Mesendoderm (in vitro differentiated cells): ENCODE measurements at regions not wholly inside any gene's neighbourhood (a gene's known extent, or its start where the extent isn't known, plus 50 kb on each side); places are given as distances from the start of the nearest gene placed in this dataset.
"Not testable (repeated sequence)": the region's sequence is repeated elsewhere in the genome, so short reads cannot be mapped to it uniquely, and the experiment has no call there.

Source experiments
- DNase-seq: peaks from one replicate; pipeline ENCODE4 v3.0.0; 2013
- H2AK5ac ChIP-seq: 2 replicates; pipeline ENCODE4 v1.6.1; 2013; ENCODE audit warnings: low read length, inconsistent platforms
- H2BK120ac ChIP-seq: 2 replicates; pipeline ENCODE4 v1.6.1; 2013; ENCODE audit warnings: low read depth, mild to moderate bottlenecking, low read length, moderate library complexity, mixed read lengths
- H2BK15ac ChIP-seq: replicated peaks from 2 replicates; pipeline ENCODE4 v1.6.1; 2013; ENCODE audit warnings: low read depth, mild to moderate bottlenecking, moderate library complexity
- H2BK5ac ChIP-seq: 2 replicates; pipeline ENCODE4 v1.6.1; 2013; ENCODE audit warnings: low read length, inconsistent platforms
- H3K18ac ChIP-seq: 2 replicates; pipeline ENCODE4 v1.6.1; 2013; ENCODE audit warnings: mild to moderate bottlenecking, low read length, mixed read lengths
- H3K23ac ChIP-seq: one replicate; pipeline ENCODE4 v1.6.1; 2013; ENCODE audit warnings: low read length
- H3K27ac ChIP-seq: 2 replicates; pipeline ENCODE4 v1.5.1; 2013; ENCODE audit warnings: low read depth, mild to moderate bottlenecking, inconsistent platforms, low read length, moderate library complexity
- H3K27me3 ChIP-seq: 2 replicates; pipeline ENCODE4 v1.6.1; 2013; ENCODE audit warnings: low read length, control low read depth, mild to moderate bottlenecking, inconsistent platforms; ENCODE audit not compliant: insufficient read depth, poor library complexity
- H3K36me3 ChIP-seq: 2 replicates; pipeline ENCODE4 v1.6.1; 2013; ENCODE audit warnings: low read length, inconsistent platforms; ENCODE audit not compliant: control insufficient read depth, insufficient read depth
- H3K4ac ChIP-seq: one replicate; pipeline ENCODE4 v1.6.1; 2013; ENCODE audit warnings: low read depth, mild to moderate bottlenecking, low read length, moderate library complexity
- H3K4me1 ChIP-seq: 2 replicates; pipeline ENCODE4 v1.6.1; 2013; ENCODE audit warnings: low read depth, low read length, inconsistent platforms; ENCODE audit not compliant: control insufficient read depth
- H3K4me2 ChIP-seq: 2 replicates; pipeline ENCODE4 v1.6.1; 2013; ENCODE audit warnings: low read length
- H3K4me3 ChIP-seq: 2 replicates; pipeline ENCODE4 v1.5.1; 2013; ENCODE audit warnings: mild to moderate bottlenecking, low read length
- H3K56ac ChIP-seq: one replicate; pipeline ENCODE4 v1.6.1; 2013; ENCODE audit warnings: low read length
- H3K79me1 ChIP-seq: 2 replicates; pipeline ENCODE4 v1.6.1; 2013; ENCODE audit warnings: low read length, inconsistent platforms
- H3K79me2 ChIP-seq: 2 replicates; pipeline ENCODE4 v1.6.1; 2013; ENCODE audit warnings: mild to moderate bottlenecking, low read length; ENCODE audit not compliant: control insufficient read depth, insufficient read depth
- H3K9ac ChIP-seq: 2 replicates; pipeline ENCODE4 v1.6.1; 2013; ENCODE audit warnings: low read length, inconsistent platforms
- H4K5ac ChIP-seq: one replicate; pipeline ENCODE4 v1.6.1; 2013; ENCODE audit warnings: low read length
- H4K8ac ChIP-seq: one replicate; pipeline ENCODE4 v1.6.1; 2013; ENCODE audit warnings: low read depth, mild to moderate bottlenecking, control low read depth, low read length, moderate library complexity
- WGBS: extraction: QIAGEN DNeasy Blood & Tissue Kit; methylation state at CpG from one replicate; pipeline ENCODE4 v1.1.7; 2013; ENCODE audit warnings: low lambda C conversion rate, missing lambda C conversion rate; ENCODE audit not compliant: insufficient coverage; ENCODE audit errors: extremely low coverage; 5-methylcytosine and 5-hydroxymethylcytosine counted together

DNA sequence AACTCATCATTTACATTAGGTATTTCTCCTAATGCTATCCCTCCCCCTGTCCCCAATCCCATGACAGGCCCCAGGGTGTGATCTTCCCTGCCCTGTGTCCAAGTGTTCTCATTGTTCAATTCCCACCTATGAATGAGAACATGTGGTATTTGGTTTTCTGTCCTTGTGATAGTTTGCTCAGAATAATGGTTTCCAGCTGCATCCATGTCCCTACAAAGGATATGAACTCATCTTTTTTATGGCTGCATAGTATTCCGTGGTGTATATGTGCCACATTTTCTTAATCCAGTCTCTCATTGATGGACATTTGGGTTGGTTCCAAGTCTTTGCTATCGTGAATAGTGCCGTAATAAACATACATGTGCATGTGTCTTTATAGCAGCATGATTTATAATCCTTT lies 113.0 kb upstream of the CHD6 start:
- H3K79me2 ChIP-seq, H3K9ac ChIP-seq, H3K27ac ChIP-seq, H3K4me1 ChIP-seq, H3K4me3 ChIP-seq, H2AK5ac ChIP-seq, H3K23ac ChIP-seq, H3K18ac ChIP-seq, H2BK15ac ChIP-seq, H2BK5ac ChIP-seq, H4K8ac ChIP-seq, H2BK120ac ChIP-seq, H3K36me3 ChIP-seq, DNase-seq, H3K4me2 ChIP-seq, H3K27me3 ChIP-seq, H3K56ac ChIP-seq, H4K5ac ChIP-seq, H3K4ac ChIP-seq, H3K79me1 ChIP-seq: not testable (repeated sequence)
- WGBS: no CpG with 5 or more reads among the region's 3 CpGs

DNA sequence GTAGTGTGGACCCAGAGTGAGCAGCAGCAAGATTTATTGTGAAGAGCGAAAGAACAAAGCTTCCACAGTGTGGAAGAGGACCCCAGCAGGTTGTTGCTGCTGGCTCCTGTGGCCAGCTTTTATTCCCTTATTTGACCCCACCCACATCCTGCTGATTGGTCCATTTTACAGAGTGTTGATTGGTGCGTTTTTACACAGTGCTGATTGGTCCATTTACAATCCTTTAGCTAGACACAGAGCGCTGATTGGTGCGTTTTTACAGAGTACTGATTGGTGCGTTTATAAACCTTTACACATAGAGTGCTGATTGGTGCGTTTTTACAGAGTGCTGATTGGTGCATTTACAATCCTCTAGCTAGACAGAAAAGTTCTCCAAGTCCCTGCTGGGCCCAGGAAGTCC lies 109.5 kb upstream of the CHD6 start:
- not testable (repeated sequence) for H2BK15ac ChIP-seq, H3K9ac ChIP-seq, H3K79me2 ChIP-seq, H3K4ac ChIP-seq, H2BK5ac ChIP-seq, H3K79me1 ChIP-seq, H3K36me3 ChIP-seq, H3K4me1 ChIP-seq, H3K4me2 ChIP-seq, H2BK120ac ChIP-seq, H3K27me3 ChIP-seq, H3K23ac ChIP-seq, H3K4me3 ChIP-seq, H4K8ac ChIP-seq, H3K27ac ChIP-seq, H2AK5ac ChIP-seq, H3K18ac ChIP-seq, H3K56ac ChIP-seq, DNase-seq, H4K5ac ChIP-seq
- WGBS: no CpG with 5 or more reads among the region's 6 CpGs

DNA sequence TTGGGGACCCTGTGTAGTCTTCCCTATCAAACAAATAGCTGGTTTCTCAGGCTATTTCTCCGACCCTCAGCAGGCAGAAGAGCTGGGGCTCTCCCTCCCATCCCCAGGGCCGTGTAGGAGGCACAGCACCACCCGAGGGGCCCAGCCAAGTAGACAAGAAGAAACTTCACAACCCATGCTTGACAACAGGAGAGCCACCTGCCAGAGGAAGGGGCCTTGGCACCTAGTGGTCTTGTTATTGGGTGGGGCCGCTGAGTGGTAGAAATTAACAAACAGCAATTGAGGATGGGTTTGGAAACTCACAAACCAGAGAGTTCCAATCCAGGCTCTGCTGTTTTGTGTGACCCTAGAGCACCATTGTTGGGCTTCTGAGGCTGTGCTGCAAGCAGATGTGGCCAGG lies 108.5 kb upstream of the CHD6 start:
- WGBS: no CpG with 5 or more reads among the region's 4 CpGs
- Histone ChIP-seq H4K8ac (no peak overlapping the region), H3K79me2 (no peaks in the 10 kb centered on the region)

DNA sequence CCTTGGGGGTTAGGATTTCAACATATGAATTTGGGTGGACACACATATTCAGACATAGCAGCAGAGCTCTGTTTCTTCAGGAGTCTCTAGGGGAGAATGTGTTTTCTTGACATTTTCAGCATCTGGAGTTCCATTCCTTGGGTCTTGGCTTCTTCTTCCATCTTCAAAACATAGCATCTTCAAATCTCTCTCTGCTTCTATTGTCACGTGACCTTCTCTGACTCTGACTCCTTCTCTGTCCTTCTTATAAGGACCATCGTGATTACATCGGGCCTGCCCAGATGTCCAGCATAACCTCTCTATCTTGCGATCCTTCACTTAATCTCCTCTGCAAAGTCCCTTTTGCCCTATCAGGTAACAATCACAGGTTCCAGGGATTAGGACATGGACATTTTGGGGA lies 101.0 kb upstream of the CHD6 start:
- H3K9ac ChIP-seq: no peak overlapping the region
- no peak overlapping the region for H3K27ac ChIP-seq
- H3K18ac ChIP-seq: no peak overlapping the region
- no peaks in the 10 kb centered on the region for H3K79me2 ChIP-seq
- H4K5ac ChIP-seq: no peak overlapping the region
- H2AK5ac ChIP-seq: no peak overlapping the region
- no peaks in the 10 kb centered on the region for H3K27me3 ChIP-seq
- no peak overlapping the region for H3K56ac ChIP-seq
- WGBS: no CpG with 5 or more reads among the region's 4 CpGs
- H3K4me2 ChIP-seq: no peak overlapping the region
- H3K4me3 ChIP-seq: no peak overlapping the region
- no peak overlapping the region for H3K4ac ChIP-seq
- H3K4me1 ChIP-seq: no peaks in the 10 kb centered on the region
- H3K79me1 ChIP-seq: no peaks in the 10 kb centered on the region
- H4K8ac ChIP-seq: no peak overlapping the region
- no peak for DNase-seq
- H2BK15ac ChIP-seq: no peak overlapping the region
- no peak overlapping the region for H2BK120ac ChIP-seq
- H2BK5ac ChIP-seq: no peak overlapping the region
- no peak overlapping the region for H3K23ac ChIP-seq
- H3K36me3 ChIP-seq: no peaks in the 10 kb centered on the region

More for the DNA sequence above, 108.5 kb upstream of the CHD6 start:
- Histone ChIP-seq H3K4me2 (no peak overlapping the region), H2AK5ac (no peak overlapping the region), H3K9ac (no peak overlapping the region), H3K27me3 (no peaks in the 10 kb centered on the region), H3K79me1 (no peaks in the 10 kb centered on the region), H3K4me1 (no peaks in the 10 kb centered on the region), H2BK120ac (no peak overlapping the region), H3K4ac (no peak overlapping the region), H3K56ac (no peak overlapping the region), H2BK5ac (no peak overlapping the region), H3K36me3 (no peaks in the 10 kb centered on the region), H3K18ac (no peak overlapping the region), H3K23ac (no peak overlapping the region), H2BK15ac (no peak overlapping the region), H3K4me3 (no peak overlapping the region), H3K27ac (no peak overlapping the region), H4K5ac (no peak overlapping the region)
- DNase-seq: no peak

DNA sequence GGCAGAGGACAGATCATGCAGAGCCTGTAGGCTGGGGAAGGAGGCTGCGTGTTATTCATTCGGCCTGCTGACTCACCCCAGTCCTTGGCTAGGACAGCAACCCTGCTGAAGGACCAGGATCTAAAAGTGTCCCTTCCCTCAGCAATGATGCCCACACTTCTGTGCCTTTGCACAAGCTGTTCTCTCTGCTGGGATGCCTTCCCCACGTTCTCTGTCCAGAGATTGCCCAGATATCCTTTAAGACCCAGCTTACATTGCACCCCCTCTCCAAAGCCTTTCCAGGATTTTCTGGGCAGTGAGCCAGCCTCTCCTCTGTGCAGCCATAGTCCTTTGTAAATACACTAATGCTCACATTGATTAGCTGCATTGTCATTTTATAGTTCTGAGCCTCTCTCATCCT lies 99.3 kb upstream of the CHD6 start:
- H2AK5ac ChIP-seq: no peak overlapping the region
- H3K18ac ChIP-seq: no peak overlapping the region
- H2BK15ac ChIP-seq: no peak overlapping the region
- H2BK120ac ChIP-seq: no peak overlapping the region
- no peak overlapping the region for H3K56ac ChIP-seq
- no peaks in the 10 kb centered on the region for H3K79me2 ChIP-seq
- no peak overlapping the region for H3K23ac ChIP-seq
- H3K27ac ChIP-seq: no peak overlapping the region
- WGBS: no CpG with 5 or more reads among the region's 3 CpGs
- H3K4me1 ChIP-seq: no peaks in the 10 kb centered on the region
- H3K9ac ChIP-seq: no peak overlapping the region
- no peaks in the 10 kb centered on the region for H3K79me1 ChIP-seq
- no peaks in the 10 kb centered on the region for H3K36me3 ChIP-seq
- no peak overlapping the region for H3K4me3 ChIP-seq
- no peak overlapping the region for H3K4ac ChIP-seq
- no peaks in the 10 kb centered on the region for H3K27me3 ChIP-seq
- no peak overlapping the region for H3K4me2 ChIP-seq
- H4K5ac ChIP-seq: no peak overlapping the region
- H4K8ac ChIP-seq: no peak overlapping the region
- DNase-seq: no peak
- no peak overlapping the region for H2BK5ac ChIP-seq

DNA sequence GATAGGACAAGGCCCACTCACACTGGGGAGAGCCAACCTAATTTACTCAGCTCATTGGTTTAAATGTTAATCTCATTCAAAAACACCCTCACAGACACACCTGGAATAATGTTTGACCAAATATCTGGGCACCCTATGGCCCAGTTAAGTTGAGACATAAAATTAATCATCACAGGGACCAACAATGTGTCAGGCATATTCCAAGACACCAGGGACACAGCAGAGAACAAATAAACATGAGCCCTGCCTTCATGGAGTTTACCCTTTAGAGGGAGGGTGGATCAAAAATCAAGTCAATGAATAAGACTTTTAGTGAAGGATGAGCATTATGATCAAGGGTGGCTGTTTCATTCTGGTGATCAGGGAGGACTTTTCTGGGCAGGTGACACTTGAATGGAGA lies 98.7 kb upstream of the CHD6 start:
- H3K4me3 ChIP-seq: no peak overlapping the region
- H4K5ac ChIP-seq: no peak overlapping the region
- no peak overlapping the region for H2AK5ac ChIP-seq
- H3K23ac ChIP-seq: no peak overlapping the region
- no peaks in the 10 kb centered on the region for H3K36me3 ChIP-seq
- no peak overlapping the region for H3K4ac ChIP-seq
- H3K18ac ChIP-seq: no peak overlapping the region
- no peak overlapping the region for H3K9ac ChIP-seq
- no peak overlapping the region for H3K4me2 ChIP-seq
- no peaks in the 10 kb centered on the region for H3K27me3 ChIP-seq
- H2BK5ac ChIP-seq: no peak overlapping the region
- no peak overlapping the region for H3K56ac ChIP-seq
- H3K79me1 ChIP-seq: no peaks in the 10 kb centered on the region
- no peak for DNase-seq
- H3K27ac ChIP-seq: no peak overlapping the region
- H4K8ac ChIP-seq: no peak overlapping the region
- no peaks in the 10 kb centered on the region for H3K4me1 ChIP-seq
- no peaks in the 10 kb centered on the region for H3K79me2 ChIP-seq
- no peak overlapping the region for H2BK120ac ChIP-seq
- H2BK15ac ChIP-seq: no peak overlapping the region
